ENCODE measurements at regions not wholly inside any gene's neighbourhood (a gene's known extent, or its start where the extent isn't known, plus 50 kb on each side); places are given as distances from the start of the nearest gene placed in this dataset.

DNA sequence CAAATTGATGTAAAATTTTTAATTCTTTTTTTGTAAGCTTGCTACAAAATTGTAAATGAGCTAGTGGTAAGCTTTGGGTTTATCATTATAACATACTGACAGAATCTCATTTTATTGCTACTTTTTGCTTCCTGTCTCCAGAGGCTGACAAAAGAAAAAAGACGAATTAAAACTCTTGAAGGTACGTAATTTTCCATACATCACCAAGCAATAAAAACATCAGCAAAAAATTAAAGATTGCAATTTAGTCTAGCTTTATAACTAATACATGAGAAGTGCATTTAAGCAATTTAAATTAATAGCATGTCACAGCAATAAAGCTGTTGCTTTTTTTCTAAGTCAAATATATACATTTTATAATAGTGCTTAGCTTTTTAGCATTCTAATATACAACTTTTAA, 94.6 kb upstream of the SNTG2 start:
- Histone ChIP-seq H3K4me3 (no peak overlapping the region), H3K27me3 (no peaks in the 10 kb centered on the region), H3K4me1 (no peaks in the 10 kb centered on the region), H3K9me3 (no peaks in the 10 kb centered on the region), H3K36me3 (no peaks in the 10 kb centered on the region), H3K27ac (no peak overlapping the region)
- intact Hi-C loops (cut with DNase I), result no loop called here
- no peak for DNase-seq (ENCODE audit: extremely low spot score in 2 of 2)
- TF ChIP-seq POLR2AphosphoS5 (IDR thresholded peaks at IDR 0.05; ENCODE audit: insufficient read depth in 1 of 2, low read depth in 1 of 2), result no peak
- TF ChIP-seq, protein P1, sequence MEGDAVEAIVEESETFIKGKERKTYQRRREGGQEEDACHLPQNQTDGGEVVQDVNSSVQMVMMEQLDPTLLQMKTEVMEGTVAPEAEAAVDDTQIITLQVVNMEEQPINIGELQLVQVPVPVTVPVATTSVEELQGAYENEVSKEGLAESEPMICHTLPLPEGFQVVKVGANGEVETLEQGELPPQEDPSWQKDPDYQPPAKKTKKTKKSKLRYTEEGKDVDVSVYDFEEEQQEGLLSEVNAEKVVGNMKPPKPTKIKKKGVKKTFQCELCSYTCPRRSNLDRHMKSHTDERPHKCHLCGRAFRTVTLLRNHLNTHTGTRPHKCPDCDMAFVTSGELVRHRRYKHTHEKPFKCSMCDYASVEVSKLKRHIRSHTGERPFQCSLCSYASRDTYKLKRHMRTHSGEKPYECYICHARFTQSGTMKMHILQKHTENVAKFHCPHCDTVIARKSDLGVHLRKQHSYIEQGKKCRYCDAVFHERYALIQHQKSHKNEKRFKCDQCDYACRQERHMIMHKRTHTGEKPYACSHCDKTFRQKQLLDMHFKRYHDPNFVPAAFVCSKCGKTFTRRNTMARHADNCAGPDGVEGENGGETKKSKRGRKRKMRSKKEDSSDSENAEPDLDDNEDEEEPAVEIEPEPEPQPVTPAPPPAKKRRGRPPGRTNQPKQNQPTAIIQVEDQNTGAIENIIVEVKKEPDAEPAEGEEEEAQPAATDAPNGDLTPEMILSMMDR (IDR thresholded peaks at IDR 0.05), result no peak
- no peak for TF ChIP-seq POLR2A (IDR thresholded peaks at IDR 0.05)

DNA sequence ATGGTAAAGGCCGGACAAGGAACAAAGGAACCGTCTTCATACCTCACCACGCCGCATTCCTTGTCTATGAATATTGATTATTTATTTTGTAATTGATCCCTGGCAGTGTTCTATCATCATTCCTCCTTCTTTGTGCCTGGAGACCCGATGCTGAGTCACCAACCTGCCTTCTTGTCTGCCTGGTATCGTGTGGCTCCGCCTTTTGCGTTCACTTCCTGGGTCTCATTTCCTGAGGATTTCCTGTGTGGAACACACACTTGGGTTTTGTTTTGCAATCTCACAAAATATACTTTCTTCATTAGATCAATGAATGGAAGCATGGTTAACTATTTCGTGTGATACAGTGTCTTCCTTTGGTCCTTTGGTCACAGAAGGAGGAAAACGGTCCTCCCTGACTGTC, 95.5 kb upstream of the SNTG2 start:
- Histone ChIP-seq H3K4me3 (no peak overlapping the region), H3K27me3 (no peaks in the 10 kb centered on the region), H3K27ac (no peak overlapping the region), H3K36me3 (no peaks in the 10 kb centered on the region), H3K4me1 (no peaks in the 10 kb centered on the region), H3K9me3 (no peaks in the 10 kb centered on the region)
- intact Hi-C loops (cut with DNase I), result no loop called here
- DNase-seq (ENCODE audit: extremely low spot score in 2 of 2), result peak; percentile 27 to 37
- TF ChIP-seq, protein P1 (IDR thresholded peaks at IDR 0.05), result no peak
- no peak for TF ChIP-seq POLR2A (IDR thresholded peaks at IDR 0.05)

DNA sequence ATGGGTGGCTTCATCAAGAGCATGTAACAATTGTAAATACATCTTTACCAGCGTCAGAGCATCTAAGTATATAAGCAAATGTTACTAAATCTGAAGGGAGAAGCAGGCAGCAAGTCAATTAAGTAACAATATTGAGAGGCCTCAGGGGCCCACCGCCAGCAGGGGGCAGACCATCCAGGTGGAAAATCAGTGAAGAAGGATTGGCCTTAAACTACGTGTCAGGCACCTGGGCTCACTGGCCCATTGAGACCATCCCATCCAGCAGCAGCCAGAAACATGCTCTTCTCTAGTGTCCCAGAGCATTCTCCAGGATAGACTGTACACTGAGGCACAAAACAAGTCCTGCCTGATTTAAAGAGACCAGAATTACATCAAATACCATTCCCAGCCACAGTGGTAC, 96.2 kb upstream of the SNTG2 start:
- Histone ChIP-seq H3K27me3 (no peaks in the 10 kb centered on the region), H3K4me1 (no peaks in the 10 kb centered on the region), H3K36me3 (no peaks in the 10 kb centered on the region), H3K27ac (no peak overlapping the region), H3K4me3 (no peak overlapping the region), H3K9me3 (no peaks in the 10 kb centered on the region)
- DNase-seq (ENCODE audit: extremely low spot score in 2 of 2), result peak; percentile 25 to 61
- no peak for TF ChIP-seq POLR2A (IDR thresholded peaks at IDR 0.05)
- TF ChIP-seq, protein P1 (IDR thresholded peaks at IDR 0.05), result peak in 1 of 3 experiments; percentile 37
- intact Hi-C loops (cut with DNase I), result no loop called here

DNA sequence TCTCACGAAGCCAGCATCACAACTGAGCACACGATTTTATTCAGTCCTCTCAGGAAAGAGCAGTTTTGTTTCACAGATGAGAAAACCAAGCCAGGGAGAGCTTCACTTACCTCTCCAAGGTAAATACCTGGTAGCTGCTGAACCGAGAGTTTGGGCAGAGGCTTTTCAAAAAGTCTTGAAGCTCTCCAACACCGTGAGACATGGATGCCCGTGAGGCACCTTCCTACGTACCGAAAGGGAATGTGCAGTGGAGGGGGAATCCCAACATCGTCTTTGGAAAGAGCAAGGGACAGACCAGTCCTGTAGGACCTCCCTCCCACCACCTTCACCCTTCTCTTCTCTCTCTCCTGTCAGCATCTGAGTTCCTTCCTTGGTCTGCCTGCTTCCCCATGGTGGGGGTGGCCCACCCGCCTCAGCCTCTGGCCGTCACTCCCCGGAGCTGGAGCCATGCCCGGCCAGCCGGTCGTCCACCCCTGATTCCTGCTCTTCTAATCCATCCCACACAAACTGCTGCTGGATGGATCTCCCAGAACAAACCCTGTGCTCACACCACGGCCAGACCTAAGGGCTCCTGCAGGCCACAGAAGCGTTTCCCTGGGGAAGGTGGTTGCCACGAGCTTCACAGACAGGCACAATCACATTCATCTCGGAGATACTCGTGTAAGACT, 97.3 kb upstream of the SNTG2 start:
- peak; percentile 72 to 82 for DNase-seq (ENCODE audit: extremely low spot score in 2 of 2)
- Histone ChIP-seq H3K27ac (no peak overlapping the region), H3K4me1 (no peaks in the 10 kb centered on the region), H3K27me3 (no peaks in the 10 kb centered on the region), H3K36me3 (no peaks in the 10 kb centered on the region), H3K4me3 (no peak overlapping the region), H3K9me3 (no peaks in the 10 kb centered on the region)
- intact Hi-C loops (cut with DNase I), result no loop called here
- TF ChIP-seq POLR2AphosphoS5 (IDR thresholded peaks at IDR 0.05; ENCODE audit: insufficient read depth in 1 of 2, low read depth in 1 of 2) (no peak), POLR2A (IDR thresholded peaks at IDR 0.05) (no peak)
- TF ChIP-seq, protein P1 (IDR thresholded peaks at IDR 0.05), result no peak

DNA sequence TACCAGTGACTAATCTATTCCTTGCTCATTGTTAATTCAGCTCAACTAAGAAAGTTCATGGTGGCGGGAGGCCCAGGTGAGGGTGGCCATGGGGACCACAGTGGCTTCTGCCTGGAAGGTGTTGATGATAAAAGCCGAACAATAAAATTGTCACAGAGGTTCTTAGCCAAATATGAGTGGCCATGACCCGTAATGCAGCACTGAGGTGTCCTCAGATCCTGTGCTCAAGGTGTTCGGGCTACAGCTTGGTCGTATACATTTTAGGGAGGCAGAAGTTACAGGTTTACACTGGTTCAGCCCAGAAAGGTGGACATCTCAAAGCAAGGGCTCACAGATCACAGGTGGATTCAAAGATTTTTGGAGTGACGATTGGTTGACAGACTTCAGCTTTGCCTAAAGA, 98.5 kb upstream of the SNTG2 start:
- intact Hi-C loops (cut with DNase I), result no loop called here
- Histone ChIP-seq H3K4me1 (no peaks in the 10 kb centered on the region), H3K4me3 (no peak overlapping the region), H3K9me3 (no peaks in the 10 kb centered on the region), H3K27ac (no peak overlapping the region), H3K27me3 (no peaks in the 10 kb centered on the region), H3K36me3 (no peaks in the 10 kb centered on the region)
- TF ChIP-seq, protein P1 (IDR thresholded peaks at IDR 0.05), result no peak
- TF ChIP-seq POLR2AphosphoS5 (IDR thresholded peaks at IDR 0.05; ENCODE audit: insufficient read depth in 1 of 2, low read depth in 1 of 2) (no peak), POLR2A (IDR thresholded peaks at IDR 0.05) (no peak)
- peak; percentile 60 to 67 for DNase-seq (ENCODE audit: extremely low spot score in 2 of 2)
